ENCODE measurements at regions not wholly inside any gene's neighbourhood (a gene's known extent, or its start where the extent isn't known, plus 50 kb on each side); places are given as distances from the start of the nearest gene placed in this dataset.

DNA sequence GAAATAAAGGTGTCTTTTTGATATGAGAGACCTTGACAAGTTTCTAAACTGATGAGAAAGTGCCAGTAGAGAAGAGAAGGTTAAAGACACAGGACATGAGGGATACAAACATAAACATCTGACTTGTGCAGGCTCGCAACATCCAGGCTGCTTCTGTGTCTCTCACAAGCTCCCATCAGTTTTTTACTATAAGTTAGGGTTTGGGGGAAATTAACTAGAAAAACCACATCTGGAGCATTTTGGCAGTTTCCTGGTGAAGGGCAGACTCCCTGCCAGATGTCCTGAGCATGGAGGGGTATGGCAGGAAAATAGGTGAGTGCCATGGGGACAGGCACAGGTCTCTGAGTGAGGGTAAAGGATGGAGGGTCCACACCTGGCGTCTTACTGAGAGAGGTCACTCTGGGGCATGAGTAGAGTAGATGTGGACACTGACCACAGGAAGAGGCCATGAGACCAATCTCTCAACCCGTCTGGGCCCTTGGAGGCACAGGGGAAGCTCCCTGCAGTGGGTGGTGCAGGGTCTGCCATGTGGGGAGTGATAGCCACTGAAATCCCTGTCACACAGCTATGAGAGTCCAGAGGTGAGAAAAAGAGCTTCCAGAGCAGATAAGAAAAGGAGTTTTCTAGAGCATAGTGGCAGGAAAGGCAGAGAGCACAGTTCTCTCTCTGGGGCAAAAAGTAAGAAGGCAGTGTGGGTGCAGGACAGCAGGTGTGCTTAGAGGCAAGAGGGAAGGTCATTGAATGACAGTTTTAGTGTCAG, 193.3 kb upstream of the SYNDIG1 start:
- DNase-seq (ENCODE audit: low read depth, low spot score) = no peak

DNA sequence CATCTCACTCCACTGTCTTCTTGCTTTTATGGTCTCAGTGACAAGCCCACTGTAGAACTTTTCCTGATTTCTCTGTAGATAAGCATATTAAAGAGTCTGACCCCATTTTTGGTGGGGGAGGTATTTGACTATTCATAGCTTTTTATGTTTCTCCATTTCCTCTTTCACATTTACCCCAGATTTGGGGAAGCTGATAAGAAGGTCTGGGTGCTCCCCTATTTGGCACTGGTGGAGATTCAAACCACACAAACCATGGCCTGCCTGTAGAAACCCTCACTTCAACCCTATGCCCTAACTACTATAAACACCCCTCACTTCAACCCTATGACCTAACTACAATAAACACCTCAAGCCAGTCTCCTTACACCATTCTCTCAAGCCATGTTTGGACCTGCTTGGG, 196.2 kb upstream of the SYNDIG1 start:
- no peak for DNase-seq (ENCODE audit: low read depth, low spot score)

DNA sequence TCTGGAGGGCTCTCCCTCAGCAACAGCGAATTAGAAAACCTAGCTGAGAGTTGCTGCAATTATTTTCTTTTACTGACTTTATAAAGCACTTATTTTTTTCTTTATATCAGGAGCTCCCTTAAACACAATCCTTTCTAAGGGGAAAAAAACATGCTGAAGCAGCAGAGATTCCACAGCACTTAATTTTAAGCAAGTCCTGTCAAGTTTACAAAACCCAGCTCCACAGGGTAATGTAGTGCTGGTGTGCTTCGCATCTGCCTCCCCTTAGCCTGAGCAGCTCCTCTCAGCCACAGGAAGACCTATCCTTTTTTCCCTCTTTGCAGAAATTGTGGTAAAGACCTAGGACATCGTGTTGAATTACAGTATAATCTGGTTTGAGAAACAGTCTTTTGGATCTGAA, 208.1 kb upstream of the SYNDIG1 start:
- no peak for DNase-seq (ENCODE audit: low read depth, low spot score)

DNA sequence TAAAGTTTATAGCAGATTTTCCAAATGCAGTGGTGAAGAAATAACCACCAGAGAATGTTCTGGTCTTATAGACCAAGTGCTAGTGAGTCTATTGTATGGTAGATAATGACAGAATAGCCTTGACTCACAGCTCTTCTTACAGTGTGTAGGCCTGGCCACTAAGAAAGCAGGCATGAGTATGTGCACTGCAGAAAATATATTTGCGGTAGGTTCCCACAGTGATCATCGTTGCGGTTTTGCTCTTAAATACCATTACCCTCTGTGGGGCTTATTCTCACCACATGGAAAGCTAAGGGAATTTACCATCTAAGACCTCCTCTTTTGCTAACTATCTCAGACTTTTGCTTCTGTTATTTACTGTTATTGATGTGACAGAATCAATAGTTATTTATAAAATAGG, 212.3 kb upstream of the SYNDIG1 start:
- DNase-seq (ENCODE audit: low read depth, low spot score) = no peak

DNA sequence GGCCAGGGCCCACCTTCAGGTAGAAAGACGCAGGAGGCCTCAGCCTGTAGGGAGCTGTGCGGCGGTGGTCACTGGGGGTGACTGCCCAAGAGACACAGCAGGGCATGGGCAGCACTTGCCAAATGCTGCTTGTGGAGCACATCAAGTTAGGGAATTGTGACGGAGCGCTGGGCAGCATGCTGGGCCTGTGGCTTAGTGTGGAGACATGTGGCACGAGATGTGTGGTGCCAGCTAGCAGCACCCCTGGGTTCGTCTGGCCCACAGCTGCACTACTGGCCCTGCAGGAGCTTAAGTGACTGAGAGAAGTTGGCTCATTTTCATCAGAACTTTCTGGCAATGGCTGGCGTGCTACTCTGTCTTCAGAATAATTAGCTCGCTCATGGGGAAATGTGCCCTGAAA, 213.1 kb upstream of the SYNDIG1 start:
- DNase-seq (ENCODE audit: low read depth, low spot score) = no peak

DNA sequence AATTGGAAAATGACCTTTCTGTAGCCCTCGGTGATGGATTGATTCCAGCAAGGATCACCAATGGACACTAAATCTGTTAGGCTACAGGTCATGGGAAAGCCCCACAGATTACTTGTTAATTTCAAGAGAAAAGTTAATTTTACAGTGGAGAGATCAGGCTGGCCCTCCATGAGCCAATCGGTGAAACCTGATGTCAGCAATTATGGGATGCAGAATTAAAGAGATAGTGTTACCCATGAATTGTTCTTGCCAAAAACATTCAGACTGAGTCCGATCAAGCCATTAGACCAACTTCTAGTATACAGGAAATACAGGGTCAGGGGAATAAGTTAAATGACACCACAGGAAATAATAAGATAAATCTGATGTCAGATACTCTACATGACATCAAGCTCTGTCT, 214.9 kb upstream of the SYNDIG1 start:
- no peak for DNase-seq (ENCODE audit: low read depth, low spot score)

DNA sequence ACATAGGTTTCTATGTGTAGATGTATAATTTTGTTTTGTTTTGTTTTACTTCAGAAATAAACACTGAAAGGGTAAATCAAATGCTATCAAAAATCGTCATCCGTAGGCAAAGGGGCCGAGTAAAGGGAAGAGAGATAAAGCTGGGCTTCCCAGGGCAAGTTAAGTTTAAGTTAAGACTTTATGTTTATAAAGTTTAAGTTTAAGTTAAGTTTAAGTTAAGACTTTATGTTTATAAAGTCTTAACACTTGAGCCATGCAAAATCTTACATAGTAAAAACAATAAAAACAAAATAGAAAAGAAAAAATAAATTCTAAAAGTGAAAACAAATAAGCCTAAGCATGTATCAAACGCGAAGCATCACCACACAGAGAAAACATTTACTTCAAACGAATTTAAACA, 216.1 kb upstream of the SYNDIG1 start:
- no peak for DNase-seq (ENCODE audit: low read depth, low spot score)

DNA sequence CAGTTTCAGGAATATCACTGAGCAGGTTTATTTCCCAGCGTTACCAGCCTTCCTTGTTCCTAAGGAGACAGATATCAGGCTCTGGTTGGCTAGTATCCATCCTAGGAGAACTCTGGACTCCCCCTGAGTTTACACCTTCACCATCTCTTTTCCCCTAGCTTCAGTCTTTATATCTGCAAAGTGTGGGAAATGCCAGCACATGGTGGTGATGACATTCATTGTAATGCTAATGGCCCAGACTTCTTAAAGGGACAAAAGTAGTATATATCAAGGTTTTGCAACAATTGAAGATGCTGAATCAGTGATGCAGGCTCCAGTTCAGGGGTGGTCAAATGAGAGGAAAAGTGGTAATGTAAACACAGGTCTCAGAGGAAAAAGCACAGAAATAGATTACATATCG, 224.3 kb upstream of the SYNDIG1 start:
- DNase-seq (ENCODE audit: low read depth, low spot score) = no peak

DNA sequence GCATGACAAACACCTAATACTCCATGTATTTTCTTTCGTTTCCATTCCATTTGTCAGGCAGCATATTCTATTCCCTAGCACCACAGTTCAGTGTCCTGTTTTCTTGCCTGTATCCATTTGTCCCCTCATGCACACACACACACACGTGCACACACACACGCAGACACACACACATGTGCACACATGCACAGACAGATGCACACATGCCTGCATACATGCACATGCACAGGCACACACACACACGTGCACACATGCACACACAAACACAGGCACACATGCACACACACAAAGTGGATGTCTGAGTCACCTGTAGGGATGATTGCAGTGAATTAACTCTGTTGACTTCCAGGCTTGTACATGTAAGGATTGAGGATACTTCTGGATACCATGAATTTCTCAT, 226.7 kb upstream of the SYNDIG1 start:
- DNase-seq (ENCODE audit: low read depth, low spot score) = no peak

DNA sequence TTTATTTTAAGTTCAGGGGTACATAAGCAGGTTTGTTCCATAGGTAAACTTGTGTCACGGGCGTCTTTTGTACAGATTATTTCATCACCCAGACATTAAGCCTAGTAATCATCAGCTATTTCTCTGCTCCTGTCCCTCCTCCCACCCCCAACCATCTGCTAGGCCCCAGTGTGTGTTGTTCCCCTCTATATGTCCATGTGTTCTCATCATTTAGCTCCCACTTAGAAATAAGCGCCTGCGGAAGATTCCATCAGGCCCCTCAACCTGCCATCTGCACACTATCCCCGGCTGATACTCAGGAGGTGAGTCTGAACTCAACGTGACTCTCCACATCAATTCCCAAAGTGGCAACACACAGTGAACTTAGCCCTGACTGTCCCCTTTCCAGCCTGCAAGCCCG, 228.0 kb upstream of the SYNDIG1 start:
- DNase-seq (ENCODE audit: low read depth, low spot score) = no peak

DNA sequence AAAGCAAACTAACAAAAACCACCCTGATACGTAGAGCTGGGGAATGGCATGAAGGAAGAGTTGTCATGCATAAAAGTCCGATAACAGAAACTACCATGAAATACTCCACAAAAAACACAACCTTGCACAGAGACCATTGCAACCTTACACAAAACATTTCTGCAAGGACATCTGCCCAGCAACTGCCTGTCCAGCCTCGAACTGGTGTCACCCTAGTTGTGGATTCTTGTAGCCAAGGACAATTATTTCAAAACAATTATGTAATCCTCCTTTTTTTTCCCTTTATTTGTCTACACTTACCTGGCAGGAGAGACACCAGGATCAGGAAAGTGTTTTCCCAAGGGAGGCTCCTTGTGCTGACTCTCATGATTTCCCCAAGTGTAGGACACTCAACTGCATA, 232.5 kb upstream of the SYNDIG1 start:
- no peak for DNase-seq (ENCODE audit: low read depth, low spot score)

DNA sequence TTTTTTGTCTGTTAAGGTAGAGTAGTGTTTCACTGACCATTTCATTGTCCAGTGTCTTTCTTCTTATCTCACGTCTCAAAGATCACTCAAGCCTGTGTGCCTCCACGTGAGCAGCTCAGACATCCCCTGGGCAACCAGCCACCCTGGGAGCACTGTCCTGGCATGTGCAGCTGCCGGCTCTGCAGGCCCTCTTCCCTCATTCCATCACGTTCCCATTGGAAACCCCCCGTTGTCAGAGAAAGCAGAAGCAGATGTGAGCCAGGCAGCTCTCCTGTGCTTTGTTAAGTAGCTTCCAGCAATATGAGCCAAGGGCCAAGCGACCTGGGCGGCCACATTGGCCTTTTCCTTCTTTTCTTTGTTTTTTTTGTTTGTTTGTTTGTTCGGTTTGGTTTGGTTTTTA, 233.2 kb upstream of the SYNDIG1 start:
- no peak for DNase-seq (ENCODE audit: low read depth, low spot score)

DNA sequence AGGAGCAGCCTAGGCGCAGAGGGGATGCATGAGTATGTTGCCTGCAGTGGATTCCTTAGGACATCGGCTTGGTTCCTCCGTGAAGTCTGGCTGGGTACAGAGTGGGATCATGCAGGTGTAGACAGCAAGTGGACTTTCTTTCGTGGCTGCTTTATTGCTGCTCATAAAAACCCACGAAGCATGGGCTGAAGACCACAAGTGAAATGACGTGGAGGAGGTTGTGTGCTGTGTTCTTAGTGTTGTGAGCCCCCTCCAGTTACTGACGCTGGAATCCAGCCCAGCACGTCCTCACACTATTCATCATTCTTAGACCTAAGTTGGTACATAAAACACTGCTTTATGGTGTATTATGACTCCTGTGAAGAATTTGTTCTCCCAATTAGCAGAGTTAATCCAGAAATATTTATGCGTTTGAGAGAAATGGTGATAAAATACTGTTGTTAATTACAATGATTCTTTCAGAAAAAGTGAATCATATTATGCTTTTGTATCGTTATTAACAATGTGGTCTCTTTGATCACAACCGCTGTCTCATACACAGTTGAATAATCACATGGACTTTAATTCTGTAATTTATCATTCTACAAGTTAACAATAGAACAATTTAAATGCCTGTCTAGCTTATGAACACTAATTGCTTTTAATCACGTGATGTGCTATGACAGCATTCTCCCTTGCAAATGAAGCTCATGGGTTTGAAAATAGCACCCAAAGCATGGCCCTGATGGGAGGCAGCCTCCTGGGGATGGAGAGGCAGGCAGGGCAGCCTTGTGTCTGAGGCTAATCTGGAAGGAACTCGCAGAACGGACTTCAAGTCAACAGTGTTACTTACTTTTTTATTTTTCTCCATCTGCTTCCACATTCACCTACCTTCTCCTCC, 233.9 kb upstream of the SYNDIG1 start:
- DNase-seq (ENCODE audit: low read depth, low spot score) = no peak

DNA sequence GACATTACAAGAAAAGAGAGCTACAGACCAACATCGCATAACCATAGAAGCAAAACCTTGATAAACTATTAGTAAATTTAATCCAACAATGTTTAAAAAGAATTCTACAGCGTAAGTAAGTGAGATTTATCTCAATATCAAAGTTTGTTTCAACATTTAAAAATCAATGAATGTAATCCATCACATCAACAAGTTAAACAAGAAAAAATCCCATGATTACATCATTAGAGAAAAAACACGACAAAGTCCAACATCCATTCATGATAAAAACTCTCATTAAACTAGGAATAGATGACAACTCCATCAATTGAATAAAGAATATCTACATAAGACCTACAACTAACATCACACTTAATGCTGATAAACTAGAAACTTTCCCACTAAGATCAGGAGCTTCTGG, 239.0 kb upstream of the GGTLC1 start:
- no peak for DNase-seq (ENCODE audit: low read depth, low spot score)

DNA sequence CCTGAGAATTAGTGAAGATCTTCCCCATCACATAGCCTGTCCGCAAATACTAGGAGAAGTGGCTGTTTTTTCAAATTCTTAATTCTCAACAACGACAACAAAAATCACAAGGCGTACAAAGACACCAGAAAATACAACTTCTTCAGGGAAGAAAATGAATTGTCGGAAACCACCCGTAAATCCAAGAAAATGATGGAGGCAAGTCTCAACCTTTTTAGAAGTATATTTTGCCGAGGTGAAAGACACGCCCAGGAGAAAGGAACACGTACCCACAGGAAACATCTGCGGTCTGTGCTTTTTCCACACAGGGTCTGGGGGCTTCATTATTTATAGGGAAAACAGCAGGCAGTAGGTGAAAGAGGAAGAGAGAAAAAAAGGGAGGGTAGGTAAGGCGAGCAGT, 223.9 kb upstream of the GGTLC1 start:
- DNase-seq (ENCODE audit: low read depth, low spot score) = no peak

DNA sequence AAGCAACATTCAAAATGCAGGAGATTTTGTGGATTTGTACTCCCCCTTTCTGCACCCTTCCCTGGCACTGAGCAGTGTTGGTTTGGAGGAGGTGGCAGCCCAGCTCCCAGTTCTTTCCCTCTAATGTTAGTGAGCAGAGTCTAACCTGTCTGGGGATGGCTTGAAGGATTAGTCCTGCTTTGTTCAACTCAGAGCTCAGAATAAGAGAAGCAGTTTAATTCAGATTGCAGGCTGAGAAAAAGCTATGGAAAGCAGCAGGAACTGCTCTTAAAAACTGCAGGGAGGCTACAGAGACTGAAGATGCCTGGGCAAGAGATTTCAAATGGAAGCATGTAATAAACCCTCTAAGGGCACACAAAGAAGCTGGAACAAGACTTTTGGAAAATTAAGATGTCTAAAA, 223.4 kb upstream of the GGTLC1 start:
- DNase-seq (ENCODE audit: low read depth, low spot score) = no peak

DNA sequence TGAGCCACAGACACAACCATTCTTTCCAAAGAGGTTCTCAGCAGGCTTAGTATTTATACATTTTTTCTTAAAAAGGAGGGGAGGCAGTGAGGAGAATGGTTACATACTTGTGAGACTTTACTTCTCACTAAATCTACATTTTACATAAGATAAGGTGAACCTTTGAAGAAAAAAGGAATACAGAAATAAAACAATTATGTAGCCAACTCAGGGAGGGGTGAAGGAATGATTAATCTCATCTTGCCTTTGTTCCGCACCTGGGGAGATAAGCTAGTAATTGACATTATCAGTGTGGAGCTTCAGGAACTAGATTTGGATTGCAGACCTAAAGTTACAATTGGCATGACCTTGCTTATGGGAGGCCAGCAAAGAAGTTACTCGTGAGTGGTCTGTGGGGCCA, 221.8 kb upstream of the GGTLC1 start:
- DNase-seq (ENCODE audit: low read depth, low spot score) = no peak

DNA sequence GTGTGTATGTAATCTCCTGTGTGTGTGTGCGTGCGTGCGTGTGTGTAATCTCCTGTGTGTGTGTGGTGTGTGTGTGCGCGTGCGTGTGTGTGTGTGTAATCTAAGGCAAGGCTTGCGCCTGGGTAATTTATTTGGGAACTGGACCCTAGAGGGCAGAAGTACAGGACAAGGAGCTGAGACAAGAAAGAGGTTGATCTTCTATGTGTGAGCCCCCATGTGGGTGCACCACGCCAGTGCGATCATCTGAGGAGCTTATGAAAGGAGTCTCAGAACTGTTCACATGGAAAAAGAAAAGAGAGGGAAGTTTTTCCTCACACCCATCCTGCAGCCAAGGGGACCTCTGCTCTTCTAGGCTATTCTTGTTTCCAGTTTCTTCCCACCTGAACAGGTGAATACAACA, 220.1 kb upstream of the GGTLC1 start:
- DNase-seq (ENCODE audit: low read depth, low spot score) = no peak

DNA sequence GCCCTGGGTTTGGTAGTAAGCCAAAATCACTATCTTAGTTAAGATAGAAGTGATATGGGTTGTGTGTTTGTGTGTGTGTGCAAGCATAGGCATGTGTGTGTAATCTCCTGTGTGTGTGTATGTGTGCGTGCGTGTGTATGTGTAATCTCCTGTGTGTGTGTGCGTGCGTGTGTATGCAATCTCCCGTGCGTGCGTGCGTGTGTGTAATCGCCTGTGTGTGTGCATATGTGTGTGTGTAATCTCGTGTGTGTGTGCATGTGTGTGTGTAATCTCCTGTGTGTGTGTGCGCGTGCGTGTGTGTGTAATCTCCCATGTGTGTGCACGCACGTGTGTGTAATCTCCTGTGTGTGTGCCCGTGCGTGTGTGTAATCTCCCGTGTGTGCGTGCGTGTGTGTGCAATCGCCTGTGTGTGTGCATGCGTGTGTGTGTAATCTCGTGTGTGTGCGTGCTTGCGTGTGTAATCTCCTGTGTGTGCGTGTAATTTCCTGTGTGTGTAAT, 219.3 kb upstream of the GGTLC1 start:
- DNase-seq (ENCODE audit: low read depth, low spot score) = no peak

DNA sequence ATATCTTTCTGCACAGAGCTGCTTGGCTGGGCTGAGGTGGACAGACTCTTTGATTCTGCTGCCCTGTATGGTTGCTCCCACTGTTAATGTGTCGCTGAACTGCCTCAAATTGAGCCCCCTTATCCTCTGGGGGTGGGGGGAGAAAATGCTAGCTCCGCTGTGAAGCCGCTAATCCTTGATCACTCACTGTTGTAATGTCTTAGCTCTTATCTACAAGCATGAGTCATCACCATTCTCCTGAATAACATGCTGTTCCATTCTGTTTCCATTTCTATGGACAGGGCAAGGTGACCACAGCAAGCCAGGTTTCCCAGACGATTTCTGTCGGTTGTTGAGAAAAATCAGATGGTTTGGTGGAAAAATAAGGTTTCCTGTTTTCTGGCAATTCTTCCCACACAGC, 218.4 kb upstream of the GGTLC1 start:
- no peak for DNase-seq (ENCODE audit: low read depth, low spot score)

DNA sequence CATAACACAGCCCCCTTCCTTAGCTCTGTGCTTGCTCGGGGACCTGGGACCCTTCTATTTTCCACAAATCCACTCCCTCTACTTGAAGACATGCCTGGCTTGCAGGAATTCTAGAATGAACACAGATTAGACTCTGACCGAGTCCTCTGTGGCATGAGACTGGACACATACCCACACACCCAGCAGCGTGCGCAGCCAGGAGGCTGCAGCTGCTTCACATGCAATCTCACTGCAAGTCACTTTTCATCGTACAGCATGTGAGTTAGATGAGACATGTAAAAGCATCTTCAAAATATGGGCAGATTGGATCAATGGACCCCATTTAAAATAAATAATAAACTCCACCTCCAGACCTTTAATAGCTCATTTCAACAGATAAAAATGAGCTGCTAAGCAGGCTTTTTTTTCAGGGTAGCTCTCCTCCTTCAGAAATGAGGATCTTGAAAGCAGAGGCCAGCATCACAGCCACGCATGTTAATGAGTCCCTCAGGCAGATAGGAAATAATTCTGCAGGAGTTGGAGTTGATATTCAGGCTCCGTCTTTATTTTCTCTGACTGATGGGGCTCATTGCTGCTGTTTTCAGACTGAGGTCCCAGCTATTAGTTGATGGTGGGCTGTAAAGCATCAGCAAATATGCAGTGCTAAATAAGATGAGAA, 215.1 kb upstream of the GGTLC1 start:
- no peak for DNase-seq (ENCODE audit: low read depth, low spot score)

DNA sequence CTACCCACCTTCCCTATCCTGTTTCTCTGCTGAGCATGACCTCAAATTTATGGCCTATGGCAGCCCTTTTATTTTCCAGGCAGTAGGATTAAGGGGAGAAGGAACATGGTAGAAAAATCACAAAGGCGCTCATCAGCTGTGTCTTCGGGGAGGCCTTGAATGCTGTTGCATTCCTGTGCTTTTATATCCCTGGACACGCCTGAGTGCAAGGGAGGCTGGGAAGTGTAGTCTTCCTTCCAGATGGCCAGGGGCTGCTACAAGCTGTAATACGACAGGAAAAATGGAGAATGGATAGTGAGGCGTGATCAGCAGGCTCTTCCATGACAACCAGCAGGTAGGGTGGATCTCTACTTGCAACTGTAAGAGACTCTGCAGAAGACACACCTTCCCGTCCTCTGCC, 210.9 kb upstream of the GGTLC1 start:
- DNase-seq (ENCODE audit: low read depth, low spot score) = no peak
